ENCODE measurements at regions not wholly inside any gene's neighbourhood (a gene's known extent, or its start where the extent isn't known, plus 50 kb on each side); places are given as distances from the start of the nearest gene placed in this dataset.
"Not testable (repeated sequence)": the region's sequence is repeated elsewhere in the genome, so short reads cannot be mapped to it uniquely, and the experiment has no call there.

DNA sequence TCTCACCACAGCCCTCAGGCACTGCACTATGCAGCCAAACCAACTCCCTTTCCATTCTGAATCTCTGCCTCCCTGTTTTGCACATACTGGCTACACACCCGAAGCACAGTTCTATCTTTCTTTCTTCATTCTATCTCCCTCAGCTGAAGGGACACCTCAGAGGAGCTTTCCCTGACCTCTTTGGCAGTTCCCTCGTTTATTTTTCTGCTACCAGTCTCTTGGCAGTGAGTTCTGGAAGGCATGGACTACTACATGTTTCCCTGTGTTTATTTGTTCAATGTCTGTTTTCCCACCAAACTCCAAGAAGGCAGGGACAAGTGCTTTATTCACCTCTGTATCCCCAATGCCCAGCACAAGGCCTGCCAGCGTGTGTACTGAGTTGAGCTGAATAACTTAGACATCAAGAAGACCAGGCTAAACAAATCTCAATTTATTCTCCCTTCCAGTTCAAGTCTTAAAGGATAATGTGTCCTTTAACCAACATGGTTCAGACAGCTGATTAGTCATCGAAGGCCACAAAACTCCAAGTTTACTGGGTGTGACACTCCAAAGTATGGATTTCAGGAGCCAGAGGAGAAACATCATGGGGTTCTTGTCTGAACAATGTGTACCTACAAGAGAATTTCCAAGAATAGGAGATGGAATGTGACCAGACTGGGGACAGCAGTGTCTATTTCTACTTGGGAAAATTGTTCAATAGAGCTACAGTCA is 260.1 kb upstream of the CTNNB1 start:
- ChIA-PET POLR2A (no interaction called here), CTCF (no interaction called here)
- no peaks in the 10 kb centered on the region for H3K9me3 Mint-ChIP-seq
- peaks cover 2% of the 10 kb centered on the region in 2 donors for H3K27me3 Mint-ChIP-seq
- H3K9me3 ChIP-seq (ENCODE audit: low read length), result no peaks in the 10 kb centered on the region
- H3K4me3 ChIP-seq (ENCODE audit: low read length), result no peak overlapping the region
- no peaks in the 10 kb centered on the region for H3K27me3 ChIP-seq (ENCODE audit: insufficient read depth, low read length, poor library complexity, severe bottlenecking)
- no peaks in the 10 kb centered on the region for H3K4me1 ChIP-seq (ENCODE audit: insufficient read depth, low read length)
- H3K4me1 Mint-ChIP-seq, result no peaks in the 10 kb centered on the region
- no peak for DNase-seq
- H3K36me3 ChIP-seq (ENCODE audit: insufficient read depth, low read length), result no peaks in the 10 kb centered on the region
- H3K4me3 Mint-ChIP-seq, result no peak overlapping the region
- H3K27ac Mint-ChIP-seq, result peak overlapping the region in 1 of 8 donors; percentile 47
- H3K27ac ChIP-seq (ENCODE audit: low read depth, low read length), result no peak overlapping the region
- H3K36me3 Mint-ChIP-seq, result no peaks in the 10 kb centered on the region

GRCh38 chr3:40939741-40940130 is 259.6 kb upstream of the CTNNB1 start:
- no peaks in the 10 kb centered on the region for H3K36me3 ChIP-seq (ENCODE audit: insufficient read depth, low read length)
- H3K36me3 Mint-ChIP-seq, result no peaks in the 10 kb centered on the region
- ChIA-PET POLR2A (no interaction called here), CTCF (no interaction called here)
- no peak overlapping the region for H3K4me3 ChIP-seq (ENCODE audit: low read length)
- no peak for DNase-seq
- H3K9me3 Mint-ChIP-seq, result no peaks in the 10 kb centered on the region
- no peak overlapping the region for H3K27ac Mint-ChIP-seq
- H3K27ac ChIP-seq (ENCODE audit: low read depth, low read length), result no peak overlapping the region
- no peaks in the 10 kb centered on the region for H3K4me1 ChIP-seq (ENCODE audit: insufficient read depth, low read length)
- H3K27me3 ChIP-seq (ENCODE audit: insufficient read depth, low read length, poor library complexity, severe bottlenecking), result no peaks in the 10 kb centered on the region
- H3K27me3 Mint-ChIP-seq, result peaks cover 2% of the 10 kb centered on the region in 2 donors
- H3K4me3 Mint-ChIP-seq, result no peak overlapping the region
- no peaks in the 10 kb centered on the region for H3K4me1 Mint-ChIP-seq
- H3K9me3 ChIP-seq (ENCODE audit: low read length), result no peaks in the 10 kb centered on the region

- Mint-ChIP-seq H3K9me3 (no peaks in the 10 kb centered on the region), H3K27me3 (peaks cover 2% of the 10 kb centered on the region in 2 donors), H3K27ac (no peak overlapping the region), H3K4me3 (no peak overlapping the region), H3K4me1 (no peaks in the 10 kb centered on the region), H3K36me3 (no peaks in the 10 kb centered on the region)
- H3K36me3 ChIP-seq (ENCODE audit: insufficient read depth, low read length), result no peaks in the 10 kb centered on the region
- H3K4me3 ChIP-seq (ENCODE audit: low read length), result no peak overlapping the region
- no peaks in the 10 kb centered on the region for H3K4me1 ChIP-seq (ENCODE audit: insufficient read depth, low read length)
- H3K9me3 ChIP-seq (ENCODE audit: low read length), result no peaks in the 10 kb centered on the region
- no peak for DNase-seq
- H3K27me3 ChIP-seq (ENCODE audit: insufficient read depth, low read length, poor library complexity, severe bottlenecking), result no peaks in the 10 kb centered on the region
- CTCF ChIA-PET, result no interaction called here
- H3K27ac ChIP-seq (ENCODE audit: low read depth, low read length), result no peak overlapping the region
- POLR2A ChIA-PET, result no interaction called here
Measured at GRCh38 chr3:40940651-40941050, 258.7 kb upstream of the CTNNB1 start.

DNA sequence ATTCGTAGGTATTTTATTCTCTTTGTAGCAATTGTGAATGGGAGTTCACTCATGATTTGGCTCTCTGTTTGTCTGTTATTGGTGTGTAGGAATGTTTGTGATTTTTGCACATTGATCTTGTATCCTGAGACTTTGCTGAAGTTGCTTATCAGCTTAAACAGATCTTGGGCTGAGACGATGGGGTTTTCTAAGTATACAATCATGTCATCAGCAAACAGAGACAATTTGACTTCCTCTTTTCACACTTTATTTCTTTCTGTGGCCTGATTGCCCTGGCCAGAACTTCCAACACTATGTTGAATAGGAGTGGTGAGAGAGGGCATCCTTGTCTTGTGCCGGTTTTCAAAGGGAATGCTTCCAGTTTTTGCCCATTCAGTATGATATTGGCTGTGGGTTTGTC is 252.3 kb upstream of the CTNNB1 start:
- H3K4me1 ChIP-seq (ENCODE audit: insufficient read depth, low read length); POLR2A ChIA-PET; H3K27ac Mint-ChIP-seq; H3K27me3 ChIP-seq (ENCODE audit: insufficient read depth, low read length, poor library complexity, severe bottlenecking); H3K4me3 ChIP-seq (ENCODE audit: low read length); H3K27ac ChIP-seq (ENCODE audit: low read depth, low read length); H3K9me3 ChIP-seq (ENCODE audit: low read length); H3K36me3 ChIP-seq (ENCODE audit: insufficient read depth, low read length); H3K4me3 Mint-ChIP-seq; H3K4me1 Mint-ChIP-seq; H3K36me3 Mint-ChIP-seq; DNase-seq; CTCF ChIA-PET: not testable (repeated sequence)
- peaks cover 0 to 20% (median 6%) of the 10 kb centered on the region in 5 donors for H3K9me3 Mint-ChIP-seq
- peaks cover 7 to 15% of the 10 kb centered on the region in 2 donors for H3K27me3 Mint-ChIP-seq

DNA sequence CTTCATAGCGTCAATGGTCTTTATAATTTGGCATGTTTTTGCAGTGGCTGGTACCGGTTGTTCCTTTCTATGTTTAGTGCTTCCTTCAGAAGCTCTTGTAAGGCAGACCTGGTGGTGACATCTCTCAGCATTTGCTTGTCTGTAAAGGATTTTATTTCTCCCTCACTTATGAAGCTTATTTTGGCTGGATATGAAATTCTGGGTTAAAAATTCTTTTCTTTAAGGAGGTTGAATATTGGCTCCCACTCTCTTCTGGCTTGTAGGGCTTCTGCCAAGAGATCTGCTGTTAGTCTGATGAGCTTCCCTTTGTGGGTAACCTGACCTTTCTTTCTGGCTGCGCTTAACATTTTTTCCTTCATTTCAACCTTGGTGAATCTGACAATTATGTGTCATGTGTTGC is 250.0 kb upstream of the CTNNB1 start:
- POLR2A ChIA-PET; H3K4me3 ChIP-seq (ENCODE audit: low read length); H3K36me3 Mint-ChIP-seq; DNase-seq; H3K27ac Mint-ChIP-seq; H3K27me3 ChIP-seq (ENCODE audit: insufficient read depth, low read length, poor library complexity, severe bottlenecking); H3K4me3 Mint-ChIP-seq; H3K27ac ChIP-seq (ENCODE audit: low read depth, low read length); H3K4me1 ChIP-seq (ENCODE audit: insufficient read depth, low read length); H3K4me1 Mint-ChIP-seq; CTCF ChIA-PET; H3K36me3 ChIP-seq (ENCODE audit: insufficient read depth, low read length); H3K9me3 ChIP-seq (ENCODE audit: low read length): not testable (repeated sequence)
- Mint-ChIP-seq H3K9me3 (peaks cover 3 to 33% (median 15%) of the 10 kb centered on the region in 5 donors), H3K27me3 (peaks cover 5 to 15% of the 10 kb centered on the region in 2 donors)

- Mint-ChIP-seq H3K4me3 (no peak overlapping the region), H3K27ac (no peak overlapping the region), H3K9me3 (peaks cover 3 to 27% (median 15%) of the 10 kb centered on the region in 5 donors), H3K36me3 (no peaks in the 10 kb centered on the region), H3K27me3 (peaks cover 5 to 15% of the 10 kb centered on the region in 2 donors), H3K4me1 (no peaks in the 10 kb centered on the region)
- Histone ChIP-seq H3K27me3 (ENCODE audit: insufficient read depth, low read length, poor library complexity, severe bottlenecking) (no peaks in the 10 kb centered on the region), H3K27ac (ENCODE audit: low read depth, low read length) (no peak overlapping the region), H3K4me1 (ENCODE audit: insufficient read depth, low read length) (no peaks in the 10 kb centered on the region), H3K9me3 (ENCODE audit: low read length) (no peaks in the 10 kb centered on the region), H3K36me3 (ENCODE audit: insufficient read depth, low read length) (no peaks in the 10 kb centered on the region), H3K4me3 (ENCODE audit: low read length) (no peak overlapping the region)
- no peak for DNase-seq
- ChIA-PET POLR2A (no interaction called here), CTCF (no interaction called here)
Measured at GRCh38 chr3:40951636-40952035, 247.7 kb upstream of the CTNNB1 start.

- Histone ChIP-seq H3K4me1 (ENCODE audit: insufficient read depth, low read length) (no peaks in the 10 kb centered on the region), H3K4me3 (ENCODE audit: low read length) (no peak overlapping the region), H3K9me3 (ENCODE audit: low read length) (no peaks in the 10 kb centered on the region), H3K36me3 (ENCODE audit: insufficient read depth, low read length) (no peaks in the 10 kb centered on the region), H3K27ac (ENCODE audit: low read depth, low read length) (no peak overlapping the region), H3K27me3 (ENCODE audit: insufficient read depth, low read length, poor library complexity, severe bottlenecking) (no peaks in the 10 kb centered on the region)
- H3K27ac Mint-ChIP-seq, result no peak overlapping the region
- ChIA-PET CTCF (no interaction called here), POLR2A (no interaction called here)
- no peaks in the 10 kb centered on the region for H3K36me3 Mint-ChIP-seq
- no peak overlapping the region for H3K4me3 Mint-ChIP-seq
- H3K9me3 Mint-ChIP-seq, result peaks cover 0 to 11% (median 3%) of the 10 kb centered on the region in 5 donors
- H3K4me1 Mint-ChIP-seq, result no peaks in the 10 kb centered on the region
- peaks cover 6 to 15% of the 10 kb centered on the region in 2 donors for H3K27me3 Mint-ChIP-seq
- DNase-seq, result no peak
Measured at GRCh38 chr3:40961104-40961857, 238.0 kb upstream of the CTNNB1 start.

DNA sequence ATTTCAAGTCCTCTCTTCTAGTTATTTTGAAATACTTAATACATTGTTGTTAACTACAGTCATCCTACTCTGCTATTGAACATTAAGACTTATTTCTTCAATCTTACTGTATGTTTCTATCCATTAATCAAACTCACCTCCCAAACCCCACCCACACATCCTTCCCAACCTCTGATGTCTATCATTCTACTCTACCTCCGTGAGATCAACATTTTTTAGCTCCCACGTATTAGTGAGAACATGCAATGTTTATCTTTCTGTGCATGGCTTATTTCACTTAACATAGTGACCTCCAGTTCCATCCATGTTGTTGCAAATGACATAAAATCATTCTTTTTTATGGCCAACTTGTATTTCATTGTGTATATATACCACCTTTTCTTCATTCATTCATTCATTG is 236.6 kb upstream of the CTNNB1 start:
- CTCF ChIA-PET, result no interaction called here
- no peak overlapping the region for H3K4me3 Mint-ChIP-seq
- no peaks in the 10 kb centered on the region for H3K4me1 Mint-ChIP-seq
- peaks cover 6 to 29% of the 10 kb centered on the region in 2 donors for H3K27me3 Mint-ChIP-seq
- Histone ChIP-seq H3K9me3 (ENCODE audit: low read length) (no peaks in the 10 kb centered on the region), H3K4me1 (ENCODE audit: insufficient read depth, low read length) (no peaks in the 10 kb centered on the region), H3K4me3 (ENCODE audit: low read length) (no peak overlapping the region), H3K27me3 (ENCODE audit: insufficient read depth, low read length, poor library complexity, severe bottlenecking) (no peaks in the 10 kb centered on the region), H3K27ac (ENCODE audit: low read depth, low read length) (no peak overlapping the region), H3K36me3 (ENCODE audit: insufficient read depth, low read length) (no peaks in the 10 kb centered on the region)
- no peaks in the 10 kb centered on the region for H3K36me3 Mint-ChIP-seq
- POLR2A ChIA-PET, result no interaction called here
- peaks cover 0 to 9% (median 2%) of the 10 kb centered on the region in 5 donors for H3K9me3 Mint-ChIP-seq
- H3K27ac Mint-ChIP-seq, result no peak overlapping the region
- DNase-seq, result no peak
